ENCODE measurements at regions not wholly inside any gene's neighbourhood (a gene's known extent, or its start where the extent isn't known, plus 50 kb on each side); places are given as distances from the start of the nearest gene placed in this dataset.

DNA sequence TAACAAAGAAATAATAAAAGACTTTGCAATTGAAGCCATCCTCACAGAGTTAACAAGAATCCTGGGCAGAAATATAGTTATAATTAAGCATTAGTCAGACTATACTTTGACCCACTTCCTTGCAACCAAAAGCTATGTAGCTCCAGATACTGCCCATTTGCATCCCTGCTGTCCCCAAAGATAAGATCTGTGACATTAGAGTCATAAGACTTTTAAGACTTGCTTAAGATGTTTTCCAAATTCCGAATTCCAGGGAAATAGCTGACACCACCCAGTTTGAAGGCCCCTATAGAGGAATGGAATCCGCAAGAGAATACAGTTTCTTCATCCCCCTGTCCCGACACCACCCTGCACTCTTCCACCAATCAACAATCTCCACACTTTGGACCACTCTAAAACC lies 69.5 kb upstream of the TLK1 start:
- Histone ChIP-seq H3K9me3 (ENCODE audit: low read depth) (no peaks in the 10 kb centered on the region), H2AFZ (no peak overlapping the region), H3K27ac (no peak overlapping the region), H3K4me3 (no peak overlapping the region), H4K20me1 (ENCODE audit: insufficient read depth, poor library complexity, severe bottlenecking) (no peaks in the 10 kb centered on the region), H3K79me2 (no peaks in the 10 kb centered on the region), H3K9me2 (replicated peaks; ENCODE audit: insufficient read depth) (no peaks in the 10 kb centered on the region), H3K4me1 (ENCODE audit: insufficient read depth) (no peaks in the 10 kb centered on the region), H3K27me3 (no peaks in the 10 kb centered on the region), H3K36me3 (replicated peaks; ENCODE audit: insufficient read depth, low read depth) (no peaks in the 10 kb centered on the region), H3K4me2 (no peak overlapping the region)
- 87% methylated on average over 3 of the region's 3 CpGs for WGBS (ENCODE audit: low lambda C conversion rate, missing lambda C conversion rate)
- TF ChIP-seq, protein P1, sequence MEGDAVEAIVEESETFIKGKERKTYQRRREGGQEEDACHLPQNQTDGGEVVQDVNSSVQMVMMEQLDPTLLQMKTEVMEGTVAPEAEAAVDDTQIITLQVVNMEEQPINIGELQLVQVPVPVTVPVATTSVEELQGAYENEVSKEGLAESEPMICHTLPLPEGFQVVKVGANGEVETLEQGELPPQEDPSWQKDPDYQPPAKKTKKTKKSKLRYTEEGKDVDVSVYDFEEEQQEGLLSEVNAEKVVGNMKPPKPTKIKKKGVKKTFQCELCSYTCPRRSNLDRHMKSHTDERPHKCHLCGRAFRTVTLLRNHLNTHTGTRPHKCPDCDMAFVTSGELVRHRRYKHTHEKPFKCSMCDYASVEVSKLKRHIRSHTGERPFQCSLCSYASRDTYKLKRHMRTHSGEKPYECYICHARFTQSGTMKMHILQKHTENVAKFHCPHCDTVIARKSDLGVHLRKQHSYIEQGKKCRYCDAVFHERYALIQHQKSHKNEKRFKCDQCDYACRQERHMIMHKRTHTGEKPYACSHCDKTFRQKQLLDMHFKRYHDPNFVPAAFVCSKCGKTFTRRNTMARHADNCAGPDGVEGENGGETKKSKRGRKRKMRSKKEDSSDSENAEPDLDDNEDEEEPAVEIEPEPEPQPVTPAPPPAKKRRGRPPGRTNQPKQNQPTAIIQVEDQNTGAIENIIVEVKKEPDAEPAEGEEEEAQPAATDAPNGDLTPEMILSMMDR (IDR thresholded peaks at IDR 0.05; ENCODE audit: poor library complexity), result no peak
- TF ChIP-seq EZH2phosphoT487 (IDR thresholded peaks at IDR 0.05; ENCODE audit: low read depth, severe bottlenecking, unreplicated experiment) (no peak), EZH2 (IDR thresholded peaks at IDR 0.05; ENCODE audit: borderline replicate concordance) (no peak)
- DNase-seq (ENCODE audit: low spot score), result no peak

DNA sequence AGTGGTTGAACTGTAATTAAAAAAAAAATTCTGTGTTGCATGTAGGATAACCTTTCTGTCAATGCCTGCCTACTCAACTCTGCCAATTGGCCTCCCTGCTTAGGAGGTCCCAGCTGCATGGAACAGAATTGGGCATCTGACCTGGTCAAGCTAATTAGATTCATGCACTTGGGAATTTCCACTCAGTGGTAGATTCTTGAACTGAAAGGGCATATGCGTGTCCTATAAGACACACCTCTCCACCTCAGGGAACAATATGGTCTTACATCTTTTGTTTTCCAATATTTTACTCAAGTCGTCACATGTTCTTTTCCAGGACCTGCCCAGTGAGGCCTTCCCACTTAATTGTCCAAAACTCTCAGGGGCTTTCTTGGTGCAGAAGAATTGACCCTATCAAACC lies 68.1 kb upstream of the TLK1 start:
- 96% methylated on average over 2 of the region's 2 CpGs for WGBS (ENCODE audit: low lambda C conversion rate, missing lambda C conversion rate)
- TF ChIP-seq EZH2 (IDR thresholded peaks at IDR 0.05; ENCODE audit: borderline replicate concordance), result no peak
- TF ChIP-seq EZH2phosphoT487 (IDR thresholded peaks at IDR 0.05; ENCODE audit: low read depth, severe bottlenecking, unreplicated experiment), result no peak
- TF ChIP-seq, protein P1 (IDR thresholded peaks at IDR 0.05; ENCODE audit: poor library complexity), result no peak

DNA sequence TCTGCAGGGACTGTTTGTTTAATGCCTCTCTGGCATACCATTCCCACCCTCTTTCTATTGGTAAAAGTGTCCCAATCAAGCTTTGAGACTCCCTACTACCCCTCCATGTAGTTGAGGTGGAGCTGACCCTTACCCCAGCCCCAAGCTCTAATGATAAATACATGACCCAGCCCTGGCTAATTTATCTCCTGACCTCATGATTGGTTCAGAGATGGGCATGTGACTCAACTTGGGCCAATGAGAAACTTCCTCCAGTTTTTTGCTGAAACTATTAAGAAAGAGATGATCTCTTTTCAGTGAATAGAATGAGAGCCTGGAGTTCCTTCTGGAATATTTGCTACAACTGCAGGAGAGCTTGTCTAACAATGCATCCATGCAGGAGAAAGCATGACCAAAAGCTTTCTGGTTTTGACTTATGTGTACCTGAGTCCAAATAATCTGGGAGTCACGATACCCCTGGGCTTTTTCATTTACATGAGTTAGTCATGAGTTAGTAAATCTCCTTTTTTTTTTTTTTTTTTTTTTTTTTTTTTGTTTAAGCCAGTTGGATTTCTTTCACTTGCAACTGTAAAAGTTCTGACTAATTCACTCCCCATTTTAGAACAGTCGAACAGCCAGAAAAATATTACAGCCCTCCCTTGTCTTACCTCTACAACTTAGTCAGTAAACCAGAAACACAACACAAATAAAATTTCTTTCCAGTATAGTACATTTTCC lies 66.5 kb upstream of the TLK1 start:
- Histone ChIP-seq H3K27me3 (no peaks in the 10 kb centered on the region), H3K4me3 (no peak overlapping the region), H3K9me3 (ENCODE audit: low read depth) (no peaks in the 10 kb centered on the region), H3K79me2 (no peaks in the 10 kb centered on the region), H3K9me2 (replicated peaks; ENCODE audit: insufficient read depth) (no peaks in the 10 kb centered on the region), H3K4me1 (ENCODE audit: insufficient read depth) (no peaks in the 10 kb centered on the region), H3K4me2 (no peak overlapping the region), H4K20me1 (ENCODE audit: insufficient read depth, poor library complexity, severe bottlenecking) (no peaks in the 10 kb centered on the region), H3K27ac (no peak overlapping the region), H2AFZ (no peak overlapping the region), H3K36me3 (replicated peaks; ENCODE audit: insufficient read depth, low read depth) (no peaks in the 10 kb centered on the region)
- TF ChIP-seq EZH2phosphoT487 (IDR thresholded peaks at IDR 0.05; ENCODE audit: low read depth, severe bottlenecking, unreplicated experiment) (no peak), EZH2 (IDR thresholded peaks at IDR 0.05; ENCODE audit: borderline replicate concordance) (no peak)
- TF ChIP-seq, protein P1 (IDR thresholded peaks at IDR 0.05; ENCODE audit: poor library complexity), result no peak
- WGBS (ENCODE audit: low lambda C conversion rate, missing lambda C conversion rate), result 98% methylated on average over 2 of the region's 2 CpGs
- DNase-seq (ENCODE audit: low spot score), result no peak

More for the DNA sequence above, 68.1 kb upstream of the TLK1 start:
- no peaks in the 10 kb centered on the region for H3K9me2 ChIP-seq (replicated peaks; ENCODE audit: insufficient read depth)
- DNase-seq (ENCODE audit: low spot score), result no peak
- no peaks in the 10 kb centered on the region for H4K20me1 ChIP-seq (ENCODE audit: insufficient read depth, poor library complexity, severe bottlenecking)
- no peak overlapping the region for H3K4me3 ChIP-seq
- H3K9me3 ChIP-seq (ENCODE audit: low read depth), result no peaks in the 10 kb centered on the region
- no peak overlapping the region for H2AFZ ChIP-seq
- no peaks in the 10 kb centered on the region for H3K79me2 ChIP-seq
- no peaks in the 10 kb centered on the region for H3K36me3 ChIP-seq (replicated peaks; ENCODE audit: insufficient read depth, low read depth)
- H3K4me1 ChIP-seq (ENCODE audit: insufficient read depth), result no peaks in the 10 kb centered on the region
- H3K4me2 ChIP-seq, result no peak overlapping the region
- H3K27me3 ChIP-seq, result no peaks in the 10 kb centered on the region
- H3K27ac ChIP-seq, result no peak overlapping the region
